AG09319 (cell line): ENCODE measurements at regions not wholly inside any gene's neighbourhood (a gene's known extent, or its start where the extent isn't known, plus 50 kb on each side); places are given as distances from the start of the nearest gene placed in this dataset.

Experiments used
- DNase-seq: peaks from one replicate; pipeline ENCODE4 v3.0.0-alpha.2; 2010; ENCODE audit warnings: low read depth; ENCODE audit errors: extremely low read depth
- TF ChIP-seq, protein P1 (sequence below): IDR thresholded peaks from 2 replicates; pipeline ENCODE4 v1.5.1; 2011; ENCODE audit warnings: low read depth, mild to moderate bottlenecking, inconsistent platforms, low read length, moderate library complexity

DNA sequence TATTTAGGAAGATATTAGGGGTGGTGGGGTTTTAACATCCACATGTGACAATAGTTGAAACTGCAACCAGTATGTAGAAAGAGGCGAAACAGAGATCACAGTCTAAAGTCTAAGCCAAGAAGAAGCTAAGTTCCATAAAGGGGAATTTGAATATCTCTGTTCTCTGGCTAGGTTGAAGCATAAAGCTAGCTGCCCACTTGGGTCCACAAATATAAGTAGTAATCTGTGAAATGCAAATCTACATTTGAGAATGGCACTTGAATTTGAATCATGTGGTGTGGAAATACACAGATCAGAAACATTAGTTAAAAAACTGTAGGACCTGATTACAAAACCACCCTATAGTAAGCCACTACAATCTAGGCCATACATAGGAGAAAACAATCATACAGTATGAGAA lies 602.1 kb downstream of the LMO4 start:
- TF ChIP-seq, protein P1, sequence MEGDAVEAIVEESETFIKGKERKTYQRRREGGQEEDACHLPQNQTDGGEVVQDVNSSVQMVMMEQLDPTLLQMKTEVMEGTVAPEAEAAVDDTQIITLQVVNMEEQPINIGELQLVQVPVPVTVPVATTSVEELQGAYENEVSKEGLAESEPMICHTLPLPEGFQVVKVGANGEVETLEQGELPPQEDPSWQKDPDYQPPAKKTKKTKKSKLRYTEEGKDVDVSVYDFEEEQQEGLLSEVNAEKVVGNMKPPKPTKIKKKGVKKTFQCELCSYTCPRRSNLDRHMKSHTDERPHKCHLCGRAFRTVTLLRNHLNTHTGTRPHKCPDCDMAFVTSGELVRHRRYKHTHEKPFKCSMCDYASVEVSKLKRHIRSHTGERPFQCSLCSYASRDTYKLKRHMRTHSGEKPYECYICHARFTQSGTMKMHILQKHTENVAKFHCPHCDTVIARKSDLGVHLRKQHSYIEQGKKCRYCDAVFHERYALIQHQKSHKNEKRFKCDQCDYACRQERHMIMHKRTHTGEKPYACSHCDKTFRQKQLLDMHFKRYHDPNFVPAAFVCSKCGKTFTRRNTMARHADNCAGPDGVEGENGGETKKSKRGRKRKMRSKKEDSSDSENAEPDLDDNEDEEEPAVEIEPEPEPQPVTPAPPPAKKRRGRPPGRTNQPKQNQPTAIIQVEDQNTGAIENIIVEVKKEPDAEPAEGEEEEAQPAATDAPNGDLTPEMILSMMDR, result no peak
- no peak for DNase-seq

DNA sequence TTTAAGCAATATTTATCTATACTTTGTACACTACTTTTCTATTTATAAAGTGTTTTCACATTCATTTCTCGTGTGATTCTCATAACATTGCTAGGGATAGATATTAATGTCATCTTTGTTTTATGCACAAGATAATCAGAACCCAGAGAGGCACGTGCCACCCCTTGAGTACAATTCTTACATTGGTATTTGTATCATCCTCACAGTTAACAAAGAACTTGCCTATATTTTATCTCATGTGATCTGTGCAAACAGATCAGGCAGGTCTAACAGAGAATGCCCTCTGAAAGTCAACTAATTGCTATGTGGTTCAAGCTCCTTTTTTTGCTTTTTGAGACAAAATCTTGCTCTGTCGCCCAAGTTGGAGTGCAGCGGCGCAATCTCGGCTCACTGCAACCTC lies 604.5 kb downstream of the LMO4 start:
- no peak for DNase-seq
- TF ChIP-seq, protein P1, result no peak

GRCh38 chr1:87935130-87935529 lies 606.5 kb downstream of the LMO4 start:
- TF ChIP-seq, protein P1, result no peak
- no peak for DNase-seq

DNA sequence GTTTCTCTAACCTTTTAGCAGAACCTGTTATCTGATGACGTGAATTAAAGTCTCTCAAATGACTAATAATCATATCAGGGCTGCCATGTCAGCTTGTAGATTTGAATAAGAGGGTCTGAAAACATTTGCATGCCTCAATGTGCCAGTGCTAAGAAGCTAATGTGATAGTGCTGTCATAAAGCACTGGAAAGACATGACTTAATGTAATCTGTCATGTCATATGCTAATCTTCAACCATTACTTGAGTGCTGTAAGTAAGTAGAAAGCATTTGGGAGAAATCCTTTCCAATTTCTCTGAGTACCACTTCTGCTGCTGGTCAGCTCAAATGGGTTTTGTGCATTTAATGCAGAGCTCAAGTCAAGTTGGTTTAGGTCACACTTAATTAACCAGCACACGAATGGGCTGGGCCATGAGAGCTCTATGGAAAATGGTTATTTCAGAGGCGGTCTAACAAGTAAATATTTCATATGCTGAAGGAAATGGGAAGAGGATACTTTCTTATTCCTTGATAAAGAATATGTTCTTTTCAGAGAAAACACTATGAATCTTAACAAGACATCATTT lies 609.2 kb downstream of the LMO4 start:
- DNase-seq, result no peak
- TF ChIP-seq, protein P1, result no peak

DNA sequence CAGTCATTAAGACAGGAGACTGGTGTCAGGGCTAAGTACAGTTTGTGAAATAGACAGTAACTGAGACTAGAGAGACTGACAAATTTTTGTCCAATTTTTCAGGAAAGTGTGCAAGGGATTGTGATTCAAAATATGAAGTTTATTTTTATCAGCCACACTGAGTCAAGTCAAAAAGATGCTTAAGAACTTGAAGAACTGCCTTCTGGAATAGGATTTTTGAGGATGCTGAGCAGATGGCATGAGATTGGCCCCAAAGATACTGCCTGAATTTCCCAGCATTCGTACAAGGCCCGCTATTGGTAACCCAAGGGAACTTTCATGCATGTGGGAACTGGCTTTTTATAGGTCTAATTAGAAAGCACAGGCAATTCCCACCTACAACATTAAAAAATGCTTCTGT lies 610.0 kb downstream of the LMO4 start:
- TF ChIP-seq, protein P1, result no peak
- DNase-seq, result no peak

DNA sequence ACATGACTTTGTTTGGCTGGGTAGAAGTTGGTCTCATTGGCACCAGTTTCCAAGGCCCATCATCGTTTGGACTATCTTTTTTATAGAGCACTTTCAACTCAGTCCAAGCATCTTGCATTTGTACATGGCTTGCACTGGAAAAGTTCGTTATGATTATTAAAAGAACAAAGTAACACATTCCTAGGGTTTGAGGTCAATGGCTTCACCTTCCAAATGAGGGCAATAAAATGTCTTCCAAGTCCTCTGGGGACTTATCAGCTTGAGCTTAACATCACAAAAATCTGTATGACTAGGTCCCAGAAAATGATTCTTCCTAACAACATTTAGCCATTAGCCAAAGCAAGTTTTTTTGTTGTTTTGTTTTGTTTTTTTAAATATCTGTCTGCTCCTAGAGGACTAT lies 610.8 kb downstream of the LMO4 start:
- TF ChIP-seq, protein P1, result no peak
- DNase-seq, result no peak

GRCh38 chr1:87940421-87940820 lies 611.7 kb downstream of the LMO4 start:
- no peak for DNase-seq
- TF ChIP-seq, protein P1, result no peak
